GM19372 (cell line): ENCODE measurements at regions not wholly inside any gene's neighbourhood (a gene's known extent, or its start where the extent isn't known, plus 50 kb on each side); places are given as distances from the start of the nearest gene placed in this dataset.

ENCODE experiments used
- ATAC-seq: cut with Tn5 transposase; IDR thresholded peaks from one replicate; pipeline ENCODE4 v1.9.1; 2021; ENCODE audit warnings: mild to moderate bottlenecking, low read depth, moderate library complexity; ENCODE audit not compliant: unreplicated experiment

DNA sequence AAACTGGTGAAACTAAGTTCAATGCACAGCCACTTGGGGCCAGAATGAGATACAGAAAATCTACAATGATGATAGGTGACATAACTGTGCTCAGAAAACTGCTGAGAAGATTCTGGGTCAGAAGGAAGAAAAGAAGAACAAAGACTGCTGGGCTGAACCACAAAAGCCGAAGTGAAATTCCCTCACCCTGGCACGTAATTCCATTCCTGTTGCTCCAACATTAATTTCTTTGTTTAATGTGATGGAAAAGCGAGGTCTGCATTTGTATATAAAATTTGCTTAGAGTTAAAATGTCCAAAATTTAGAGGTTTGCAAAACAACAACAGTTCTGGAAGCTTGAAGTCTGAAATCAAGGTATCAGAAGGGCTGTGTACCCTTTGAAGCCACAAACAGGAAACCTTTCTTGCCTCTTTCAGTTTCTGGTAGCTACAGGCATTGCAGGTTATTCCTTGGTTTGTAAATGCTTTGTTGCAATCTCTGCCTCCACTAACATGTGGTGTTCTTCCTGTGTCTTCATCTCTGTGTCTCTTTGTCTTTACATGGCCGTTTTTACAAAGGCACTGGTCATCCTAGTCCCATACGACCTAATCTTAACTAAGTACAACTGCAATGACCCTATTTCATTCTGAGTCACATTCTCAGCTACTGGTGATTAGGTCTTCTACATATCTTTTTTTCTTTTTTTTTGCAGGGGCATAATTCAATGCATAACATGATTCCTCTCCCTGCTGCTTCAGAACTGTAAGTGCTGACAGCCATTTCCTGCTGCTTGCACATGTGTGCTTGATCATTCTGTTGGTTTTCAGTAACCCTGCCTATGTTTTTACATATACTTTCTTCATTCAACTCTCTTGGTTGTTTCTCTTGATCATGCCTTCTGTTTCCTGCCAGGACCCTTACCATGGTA lies 603.0 kb upstream of the CDH8 start:
- peak; percentile 61 for ATAC-seq

DNA sequence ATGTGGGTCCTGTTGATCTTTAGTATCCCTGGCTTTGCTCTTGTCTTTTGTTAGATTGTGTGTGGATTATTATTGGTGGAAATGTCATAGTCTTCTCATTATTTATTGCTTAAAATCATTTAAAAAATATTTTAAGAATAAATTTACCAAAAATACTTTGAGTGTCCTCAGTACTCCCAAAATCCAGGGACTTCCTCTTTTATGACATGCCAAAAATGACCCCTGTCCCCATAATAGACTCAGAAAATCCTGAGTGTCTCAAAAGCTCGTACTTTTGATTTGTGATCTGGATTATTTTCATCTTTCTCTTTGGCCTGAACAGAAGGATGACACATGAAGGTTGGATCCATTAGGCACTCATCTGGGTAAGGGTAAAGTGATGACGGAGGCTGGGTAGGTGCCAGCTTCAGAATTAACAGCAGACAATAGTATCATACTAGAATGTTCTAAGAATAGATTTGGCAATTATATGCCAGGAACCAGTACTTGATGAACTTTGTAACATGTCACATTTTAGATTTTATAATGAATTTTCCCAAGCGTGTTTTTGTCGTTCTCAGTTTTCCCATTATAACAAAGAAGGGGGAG lies 602.2 kb upstream of the CDH8 start:
- ATAC-seq: no peak

- no peak for ATAC-seq
These were observed 589.1 kb upstream of the CDH8 start for GRCh38 chr16:62625326-62625725.

- no peak for ATAC-seq
These were observed 584.0 kb upstream of the CDH8 start for GRCh38 chr16:62620275-62620674.

DNA sequence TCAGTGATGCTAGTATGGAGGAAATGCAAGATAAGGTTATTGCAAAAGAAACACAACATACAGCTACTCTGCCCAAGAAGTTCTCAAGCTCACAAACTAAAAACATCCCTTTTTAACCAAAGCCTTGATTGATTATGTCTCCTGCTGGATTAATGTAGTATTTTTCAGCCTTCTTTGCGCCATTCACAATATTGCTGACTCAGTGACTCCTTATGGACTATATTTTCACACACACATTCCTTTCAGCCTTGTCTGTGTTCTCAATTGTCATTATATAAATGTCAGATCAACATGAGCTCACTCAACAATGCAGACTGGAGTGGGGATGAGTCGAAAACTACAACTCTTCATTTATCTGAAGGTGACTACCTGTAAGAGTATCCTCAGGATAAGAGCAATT lies 579.3 kb upstream of the CDH8 start:
- no peak for ATAC-seq

- ATAC-seq: no peak
These were observed 574.1 kb upstream of the CDH8 start for GRCh38 chr16:62610291-62610690.

- ATAC-seq: no peak
These were observed 566.6 kb upstream of the CDH8 start for GRCh38 chr16:62602790-62603189.

- ATAC-seq: no peak
These were observed 561.6 kb upstream of the CDH8 start for GRCh38 chr16:62597875-62598274.

DNA sequence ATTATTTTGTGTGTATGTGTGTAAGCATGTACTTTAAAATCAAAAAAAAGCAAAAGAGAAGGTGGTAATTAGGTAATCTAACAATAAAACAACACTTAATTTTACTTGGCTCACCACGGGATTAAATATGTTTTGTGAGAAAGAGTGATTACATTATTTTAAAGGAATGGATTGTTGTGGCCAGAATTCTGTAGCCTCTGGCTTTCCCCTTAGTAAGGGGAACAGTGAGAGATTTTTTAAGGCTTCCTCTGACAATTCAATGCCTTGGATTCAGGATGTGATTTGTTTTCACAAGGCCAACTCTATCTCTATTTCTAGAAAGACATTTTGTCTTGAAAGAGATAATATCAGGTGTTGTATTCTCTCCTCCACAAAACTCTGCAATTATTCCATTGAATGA lies 560.3 kb upstream of the CDH8 start:
- no peak for ATAC-seq

DNA sequence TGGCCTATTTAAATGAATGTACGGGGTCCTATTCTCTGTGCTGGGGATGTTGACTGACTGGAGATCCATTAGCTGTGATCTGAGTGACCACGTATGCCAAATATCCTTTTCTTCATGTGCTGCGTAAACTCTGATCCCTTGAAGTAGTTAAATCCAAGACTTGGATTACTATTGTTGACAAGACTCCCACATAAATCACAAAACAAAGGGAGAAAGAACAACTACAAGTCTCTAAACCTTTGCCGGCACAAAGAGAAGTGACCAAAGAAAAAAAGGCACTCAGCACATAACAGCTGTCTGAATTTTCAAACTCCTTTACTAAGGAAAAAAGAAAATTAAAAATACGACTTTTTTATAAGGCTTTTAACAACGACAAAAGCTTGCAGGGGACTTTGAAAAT lies 559.9 kb upstream of the CDH8 start:
- no peak for ATAC-seq

DNA sequence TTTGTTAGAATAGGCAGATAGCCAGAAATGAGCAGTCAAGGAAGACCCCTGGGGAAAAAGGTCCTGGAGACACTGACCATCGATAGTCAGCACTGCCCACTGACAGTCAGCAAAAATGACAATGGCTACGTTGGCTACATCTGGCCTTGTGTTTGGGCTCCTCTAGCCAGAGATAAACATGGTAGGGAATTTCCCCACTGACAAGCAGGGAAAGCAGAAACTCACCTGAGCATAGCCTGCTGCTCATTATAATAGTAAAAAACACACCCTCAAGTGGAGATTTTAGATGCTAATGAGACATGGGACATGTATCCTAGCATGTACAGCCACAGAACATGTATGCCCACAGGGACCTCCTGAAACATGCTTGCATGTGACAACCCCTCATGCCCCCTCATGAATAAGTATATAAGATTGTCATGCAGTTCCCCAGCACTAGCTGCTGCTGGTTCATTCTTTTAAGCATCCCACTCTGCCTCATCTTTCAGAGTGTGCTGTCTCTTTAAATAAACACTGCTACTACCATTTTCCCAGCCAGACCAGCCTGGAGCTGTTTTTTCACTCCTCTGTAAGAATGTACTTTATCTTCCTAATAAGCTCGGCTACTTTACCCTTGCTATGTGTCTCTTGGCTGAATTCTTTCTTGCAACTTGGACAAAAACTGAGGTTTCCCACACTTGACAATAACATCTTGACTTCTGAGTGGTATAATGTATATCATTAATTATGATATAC lies 550.1 kb upstream of the CDH8 start:
- ATAC-seq: no peak

- no peak for ATAC-seq
These were observed 548.9 kb upstream of the CDH8 start for GRCh38 chr16:62585041-62585545.

DNA sequence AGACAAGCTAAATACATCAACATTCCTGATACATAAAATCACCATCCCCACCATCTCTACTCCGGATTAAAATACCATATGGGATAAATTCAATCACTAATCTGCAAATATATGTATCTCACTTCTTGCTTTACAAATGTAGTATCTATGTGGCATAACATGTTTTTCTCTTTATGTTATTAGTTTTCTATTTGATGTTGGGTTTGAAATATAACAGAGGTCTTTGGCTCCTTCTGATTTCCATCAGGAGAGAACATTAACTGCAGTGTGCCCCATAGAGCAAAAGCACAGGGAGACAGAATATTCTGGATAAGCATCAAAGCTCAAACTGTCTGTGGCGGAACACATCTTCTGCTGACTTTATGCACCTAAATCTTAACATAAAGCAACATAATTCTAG lies 547.2 kb upstream of the CDH8 start:
- no peak for ATAC-seq

DNA sequence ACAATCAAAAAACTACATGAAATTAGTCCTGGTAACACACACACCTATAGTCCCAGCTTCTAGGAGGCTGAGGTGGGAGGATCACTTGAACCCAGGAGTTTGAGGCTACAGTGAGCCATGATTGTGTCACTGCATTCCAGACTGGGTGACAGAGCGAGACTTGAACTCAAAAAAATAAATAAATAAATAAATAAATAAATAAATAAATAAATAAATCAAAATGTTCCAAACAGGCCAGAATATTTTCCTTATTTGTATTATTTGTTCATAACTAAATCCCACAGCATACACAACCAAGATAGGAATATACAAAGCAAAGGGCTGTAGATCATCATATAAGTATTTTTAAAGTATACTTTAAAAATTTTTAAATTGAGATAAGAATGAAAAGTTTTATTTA lies 537.2 kb upstream of the CDH8 start:
- no peak for ATAC-seq

- ATAC-seq: no peak
These were observed 532.7 kb upstream of the CDH8 start for GRCh38 chr16:62568926-62569325.

DNA sequence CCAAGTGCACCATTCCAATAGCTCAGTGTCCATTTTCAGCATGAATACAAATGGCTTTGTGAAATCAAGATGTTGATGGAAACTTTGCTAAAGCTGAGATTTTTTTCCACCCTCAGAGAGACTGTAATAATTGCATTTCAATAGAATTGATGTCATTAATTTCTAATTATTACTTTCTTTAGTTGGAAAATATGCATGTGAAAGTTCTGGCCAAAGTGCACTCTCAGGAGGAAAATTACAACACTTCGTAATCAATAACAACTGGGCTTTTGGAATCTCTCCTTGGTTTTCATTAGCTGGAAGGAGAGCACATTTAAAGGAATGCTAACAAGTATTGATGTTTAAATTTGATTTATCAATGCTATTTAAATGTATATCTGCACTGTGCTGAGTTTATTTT lies 529.5 kb upstream of the CDH8 start:
- ATAC-seq: no peak

GRCh38 chr16:62564291-62564690 lies 528.1 kb upstream of the CDH8 start:
- ATAC-seq: no peak

DNA sequence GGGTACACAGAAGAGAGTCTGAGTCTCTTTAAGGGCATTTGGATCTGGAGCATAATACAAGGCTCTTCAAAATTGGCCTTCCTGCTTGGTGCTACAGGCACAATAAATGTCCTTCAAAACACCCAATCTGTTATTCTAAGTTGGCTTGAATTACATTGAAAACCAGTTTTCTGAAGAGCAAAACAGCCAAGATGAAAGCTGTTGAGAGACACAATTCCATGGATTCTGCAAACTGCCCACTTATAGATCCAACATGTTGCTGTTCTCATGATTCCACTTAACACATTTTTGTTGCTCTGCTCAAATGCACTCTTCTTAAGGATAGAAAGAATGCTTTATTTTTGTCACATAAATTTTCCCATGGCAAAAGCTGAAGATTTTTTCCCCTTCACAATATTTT lies 525.9 kb upstream of the CDH8 start:
- ATAC-seq: no peak

- no peak for ATAC-seq
These were observed 513.6 kb upstream of the CDH8 start for GRCh38 chr16:62549875-62550274.

GRCh38 chr16:62548095-62548494 lies 511.9 kb upstream of the CDH8 start:
- no peak for ATAC-seq

GRCh38 chr16:62546701-62547100 lies 510.5 kb upstream of the CDH8 start:
- no peak for ATAC-seq
